K562 (cell line): ENCODE measurements at regions not wholly inside any gene's neighbourhood (a gene's known extent, or its start where the extent isn't known, plus 50 kb on each side); places are given as distances from the start of the nearest gene placed in this dataset. TPM values are rescaled to one million over a fixed set of nuclear protein-coding genes. Genes with fewer than 3 reads are reported as not detected.

Experiments used
- small RNA-seq: library from RNA; depleted of rRNA; stranded (forward); fragments of <200 nt; gene quantifications from one replicate; pipeline ENCODE3, GENCODE V24; 2014

Small RNA genes in the stretch of these regions (small RNA-seq; reads per million reads assigned to genes)
- gene RF00019 = not detected
